Activated CD8-positive, alpha-beta T cell treated with anti-CD3 and anti-CD28 coated beads for 36 hours (primary cell): ENCODE measurements at regions not wholly inside any gene's neighbourhood (a gene's known extent, or its start where the extent isn't known, plus 50 kb on each side); places are given as distances from the start of the nearest gene placed in this dataset.

ENCODE experiments used
- ATAC-seq: fragments of 200-7000 bp; cut with Tn5 transposase; one replicate; pipeline ENCODE4 v1.10.0; 2021; ENCODE audit warnings: mild to moderate bottlenecking, moderate library complexity
- CTCF ChIA-PET: fragments of 350-600 bp; sonication (Branson Sonifier 250); formaldehyde crosslinking; loops from one replicate; lab custom pipeline; 2021; ENCODE audit warnings: antibody characterized with exemption; lab: Charles Lee
- POLR2A ChIA-PET: fragments of 350-600 bp; sonication (Branson Sonifier 250); formaldehyde crosslinking; loops from one replicate; lab custom pipeline; 2021; ENCODE audit warnings: antibody characterized with exemption; lab: Charles Lee
- DNase-seq: peaks from one replicate; pipeline ENCODE4 v3.0.0-alpha.2; 2020
- H3K27ac Mint-ChIP-seq: one replicate; pipeline ENCODE4 v1.8.0; 2021; ENCODE audit warnings: mild to moderate bottlenecking, mixed read lengths
- H3K27me3 Mint-ChIP-seq: one replicate; pipeline ENCODE4 v1.8.0; 2021; ENCODE audit warnings: mixed read lengths
- H3K36me3 Mint-ChIP-seq: one replicate; pipeline ENCODE4 v1.8.0; 2021; ENCODE audit warnings: low read depth, mixed read lengths
- H3K4me1 Mint-ChIP-seq: one replicate; pipeline ENCODE4 v1.8.0; 2021; ENCODE audit warnings: low read depth, mixed read lengths
- H3K4me3 Mint-ChIP-seq: one replicate; pipeline ENCODE4 v1.8.0; 2021; ENCODE audit warnings: mild to moderate bottlenecking, moderate library complexity, mixed read lengths
- H3K9me3 Mint-ChIP-seq: one replicate; pipeline ENCODE4 v1.8.0; 2021; ENCODE audit warnings: mixed read lengths
- CTCF ChIP-seq: fragments of 200-600 bp; IDR thresholded peaks from one replicate; pipeline ENCODE4 v1.8.0; 2022; ENCODE audit warnings: antibody characterized with exemption, mild to moderate bottlenecking
- intact Hi-C: fragments of 100-400 bp; cut with micrococcal nuclease; formaldehyde crosslinking; loops from one replicate; pipeline ENCODE4 v1.10.0; 2022

GRCh38 chr12:13713556-13714410, 267.6 kb downstream of the GRIN2B start:
- no peaks in the 10 kb centered on the region for H3K36me3 Mint-ChIP-seq
- DNase-seq (no peak), ATAC-seq (no peak)
- POLR2A ChIA-PET, result no interaction called here
- no peak overlapping the region for H3K4me3 Mint-ChIP-seq
- H3K27ac Mint-ChIP-seq, result no peak overlapping the region
- H3K9me3 Mint-ChIP-seq, result peaks cover 1% of the 10 kb centered on the region
- CTCF ChIA-PET, result no interaction called here
- intact Hi-C loops, result no loop called here
- TF ChIP-seq CTCF, result no peak
- H3K27me3 Mint-ChIP-seq, result no peaks in the 10 kb centered on the region
- no peaks in the 10 kb centered on the region for H3K4me1 Mint-ChIP-seq

- ATAC-seq (no peak), DNase-seq (no peak)
- H3K27me3 Mint-ChIP-seq, result peaks cover 2% of the 10 kb centered on the region
- H3K27ac Mint-ChIP-seq, result no peak overlapping the region
- H3K36me3 Mint-ChIP-seq, result no peaks in the 10 kb centered on the region
- no peak for TF ChIP-seq CTCF
- intact Hi-C loops, result no loop called here
- peaks cover 1% of the 10 kb centered on the region for H3K9me3 Mint-ChIP-seq
- H3K4me1 Mint-ChIP-seq, result no peaks in the 10 kb centered on the region
- CTCF ChIA-PET, result no interaction called here
- POLR2A ChIA-PET, result interaction anchor here (0.6 kb wide), 1 partner anchor 20 kb away, joined by 4 read pairs; no protein-coding TSS in a partner anchor
- H3K4me3 Mint-ChIP-seq, result no peak overlapping the region
Measured at GRCh38 chr12:13707829-13708228, 273.6 kb downstream of the GRIN2B start.

- CTCF ChIA-PET, result no interaction called here
- no peak for ATAC-seq
- intact Hi-C loops, result no loop called here
- no peaks in the 10 kb centered on the region for H3K36me3 Mint-ChIP-seq
- POLR2A ChIA-PET, result no interaction called here
- no peak overlapping the region for H3K4me3 Mint-ChIP-seq
- H3K9me3 Mint-ChIP-seq, result no peaks in the 10 kb centered on the region
- no peak for DNase-seq
- no peak overlapping the region for H3K27ac Mint-ChIP-seq
- H3K4me1 Mint-ChIP-seq, result no peaks in the 10 kb centered on the region
- H3K27me3 Mint-ChIP-seq, result peaks cover 2% of the 10 kb centered on the region
- no peak for TF ChIP-seq CTCF
Measured at GRCh38 chr12:13702381-13702780, 279.0 kb downstream of the GRIN2B start.

GRCh38 chr12:13701502-13701901, 279.9 kb downstream of the GRIN2B start:
- no peak for DNase-seq
- H3K4me3 Mint-ChIP-seq, result no peak overlapping the region
- intact Hi-C loops, result no loop called here
- no peaks in the 10 kb centered on the region for H3K9me3 Mint-ChIP-seq
- ATAC-seq, result no peak
- no peak overlapping the region for H3K27ac Mint-ChIP-seq
- H3K27me3 Mint-ChIP-seq, result peaks cover 2% of the 10 kb centered on the region
- H3K4me1 Mint-ChIP-seq, result no peaks in the 10 kb centered on the region
- TF ChIP-seq CTCF, result no peak
- ChIA-PET POLR2A (no interaction called here), CTCF (no interaction called here)
- no peaks in the 10 kb centered on the region for H3K36me3 Mint-ChIP-seq

- CTCF ChIA-PET, result no interaction called here
- Mint-ChIP-seq H3K27ac (no peak overlapping the region), H3K27me3 (no peaks in the 10 kb centered on the region), H3K4me3 (no peak overlapping the region), H3K4me1 (no peaks in the 10 kb centered on the region), H3K9me3 (peaks cover 4% of the 10 kb centered on the region), H3K36me3 (no peaks in the 10 kb centered on the region)
- intact Hi-C loops, result no loop called here
- DNase-seq, result no peak
- POLR2A ChIA-PET, result no interaction called here
- TF ChIP-seq CTCF, result no peak
- no peak for ATAC-seq
Measured at GRCh38 chr12:13697973-13698372, 283.4 kb downstream of the GRIN2B start.
